ENCODE measurements at regions not wholly inside any gene's neighbourhood (a gene's known extent, or its start where the extent isn't known, plus 50 kb on each side); places are given as distances from the start of the nearest gene placed in this dataset.

- no peaks in the 10 kb centered on the region for H3K36me3 ChIP-seq
- H3K4me3 ChIP-seq: no peak overlapping the region
- no peaks in the 10 kb centered on the region for H3K9me3 ChIP-seq
- peaks cover 9 to 24% (median 11%) of the 10 kb centered on the region in 4 donors for H3K4me1 ChIP-seq
- H3K27me3 ChIP-seq: no peaks in the 10 kb centered on the region
- WGBS, 2 donors: 75 to 83% methylated on average over 1 to 5 of the region's 5 CpGs
- ATAC-seq (ENCODE audit: low FRiP score in 2 of 2) (no peak), DNase-seq (peak in 1 of 2 donors; percentile 29)
- TF ChIP-seq CTCF (IDR thresholded peaks at IDR 0.05) (no peak), EP300 (IDR thresholded peaks at IDR 0.05) (no peak), POLR2A (IDR thresholded peaks at IDR 0.05) (no peak), POLR2AphosphoS5 (IDR thresholded peaks at IDR 0.05) (no peak)
- no peak overlapping the region for H3K27ac ChIP-seq
Measured at GRCh38 chr1:173410794-173411236, 66.3 kb upstream of the PRDX6 start.

DNA sequence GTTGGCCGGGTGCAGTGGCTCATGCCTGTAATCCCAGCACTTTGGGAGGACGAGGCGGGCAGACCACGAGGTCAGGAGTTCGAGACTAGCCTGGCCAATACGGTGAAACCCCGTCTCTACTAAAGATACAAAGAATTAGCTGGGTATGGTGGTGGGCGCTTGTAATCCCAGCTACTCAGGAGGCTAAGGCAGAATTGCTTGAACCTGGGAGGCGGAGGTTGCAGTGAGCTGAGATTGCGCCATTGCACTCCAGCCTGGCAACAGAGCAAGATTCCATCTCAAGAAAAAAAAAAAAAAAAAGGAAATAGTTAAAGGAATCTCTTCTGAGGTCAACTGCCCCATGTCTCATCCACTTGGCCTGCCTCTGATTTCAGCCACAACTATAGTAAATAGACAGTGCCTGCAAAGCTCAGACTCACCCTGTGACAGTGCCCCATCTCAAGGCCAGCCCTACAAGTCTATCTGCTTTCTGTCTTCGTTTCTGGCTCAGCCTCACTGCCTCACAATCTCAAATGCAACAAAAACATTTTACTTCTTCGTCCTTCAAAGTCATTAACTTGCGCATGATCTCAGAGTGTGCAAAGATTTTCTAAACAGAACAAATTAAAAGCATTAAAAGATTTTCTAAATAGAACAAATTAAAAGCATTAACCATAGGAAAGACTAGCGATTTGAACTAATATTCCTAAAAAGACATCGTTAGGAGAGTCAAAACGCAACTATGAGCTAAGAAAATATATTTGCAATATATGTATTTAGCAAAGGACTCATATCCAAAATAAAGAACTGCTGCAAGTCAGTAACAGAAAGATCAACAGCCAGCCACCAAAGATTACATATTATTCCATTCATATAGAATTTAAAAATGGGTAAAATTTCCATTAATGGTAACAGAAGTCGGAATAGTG, 65.0 kb upstream of the PRDX6 start:
- WGBS, 2 donors: 82 to 86% methylated on average over 17 of the region's 17 CpGs
- Histone ChIP-seq H3K4me1 (peaks cover 4 to 12% (median 6%) of the 10 kb centered on the region in 4 donors), H3K36me3 (no peaks in the 10 kb centered on the region), H3K4me3 (no peak overlapping the region), H3K27me3 (no peaks in the 10 kb centered on the region), H3K9me3 (no peaks in the 10 kb centered on the region), H3K27ac (no peak overlapping the region)
- ATAC-seq (ENCODE audit: low FRiP score in 2 of 2) (peak; percentile 44 to 61), DNase-seq (peak in 1 of 2 donors; percentile 45)
- no peak for TF ChIP-seq CTCF (IDR thresholded peaks at IDR 0.05)
- no peak for TF ChIP-seq EP300 (IDR thresholded peaks at IDR 0.05)
- TF ChIP-seq POLR2A (IDR thresholded peaks at IDR 0.05): no peak
- TF ChIP-seq POLR2AphosphoS5 (IDR thresholded peaks at IDR 0.05): no peak

DNA sequence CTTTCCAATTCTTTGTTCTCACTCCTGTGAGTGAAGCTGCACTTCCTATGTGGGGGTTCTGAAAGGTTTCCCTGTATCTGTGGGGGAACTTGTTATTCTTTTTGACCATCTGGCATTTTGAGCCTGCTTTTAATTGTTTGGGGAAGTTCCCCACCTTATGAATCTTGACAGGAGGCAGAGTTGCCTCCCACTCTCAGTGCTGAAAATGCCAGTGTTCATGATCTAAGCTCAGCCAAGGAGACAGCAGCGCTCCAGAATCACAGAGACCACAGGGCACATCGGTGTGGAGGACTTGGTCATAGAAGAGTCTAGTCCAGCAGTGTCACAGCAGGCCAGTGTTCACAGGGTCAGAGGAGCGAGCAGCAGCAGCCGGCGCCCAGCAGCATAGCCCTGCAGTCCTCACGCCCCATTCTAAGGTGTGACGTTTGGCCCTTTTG, 63.8 kb upstream of the PRDX6 start:
- Histone ChIP-seq H3K9me3 (no peaks in the 10 kb centered on the region), H3K4me1 (peaks cover 4 to 11% (median 5%) of the 10 kb centered on the region in 4 donors), H3K27ac (no peak overlapping the region), H3K27me3 (no peaks in the 10 kb centered on the region), H3K4me3 (no peak overlapping the region), H3K36me3 (no peaks in the 10 kb centered on the region)
- DNase-seq: peak in 1 of 2 donors; percentile 46
- ATAC-seq (ENCODE audit: low FRiP score in 2 of 2): no peak
- no peak for TF ChIP-seq POLR2AphosphoS5 (IDR thresholded peaks at IDR 0.05)
- 78 to 86% methylated on average over 6 to 7 of the region's 7 CpGs for WGBS, 2 donors

GRCh38 chr1:173414136-173414535, 63.0 kb upstream of the PRDX6 start:
- H3K27ac ChIP-seq: no peak overlapping the region
- no peaks in the 10 kb centered on the region for H3K36me3 ChIP-seq
- DNase-seq: no peak
- TF ChIP-seq CTCF (IDR thresholded peaks at IDR 0.05): no peak
- no peak for TF ChIP-seq POLR2A (IDR thresholded peaks at IDR 0.05)
- TF ChIP-seq EP300 (IDR thresholded peaks at IDR 0.05): no peak
- TF ChIP-seq POLR2AphosphoS5 (IDR thresholded peaks at IDR 0.05): no peak
- H3K27me3 ChIP-seq: no peaks in the 10 kb centered on the region
- no peak for ATAC-seq (ENCODE audit: low FRiP score in 2 of 2)
- no peak overlapping the region for H3K4me3 ChIP-seq
- WGBS, 2 donors: 64 to 71% methylated on average over 3 of the region's 3 CpGs
- H3K4me1 ChIP-seq: peaks cover 3 to 10% (median 5%) of the 10 kb centered on the region in 4 donors
- no peaks in the 10 kb centered on the region for H3K9me3 ChIP-seq

DNA sequence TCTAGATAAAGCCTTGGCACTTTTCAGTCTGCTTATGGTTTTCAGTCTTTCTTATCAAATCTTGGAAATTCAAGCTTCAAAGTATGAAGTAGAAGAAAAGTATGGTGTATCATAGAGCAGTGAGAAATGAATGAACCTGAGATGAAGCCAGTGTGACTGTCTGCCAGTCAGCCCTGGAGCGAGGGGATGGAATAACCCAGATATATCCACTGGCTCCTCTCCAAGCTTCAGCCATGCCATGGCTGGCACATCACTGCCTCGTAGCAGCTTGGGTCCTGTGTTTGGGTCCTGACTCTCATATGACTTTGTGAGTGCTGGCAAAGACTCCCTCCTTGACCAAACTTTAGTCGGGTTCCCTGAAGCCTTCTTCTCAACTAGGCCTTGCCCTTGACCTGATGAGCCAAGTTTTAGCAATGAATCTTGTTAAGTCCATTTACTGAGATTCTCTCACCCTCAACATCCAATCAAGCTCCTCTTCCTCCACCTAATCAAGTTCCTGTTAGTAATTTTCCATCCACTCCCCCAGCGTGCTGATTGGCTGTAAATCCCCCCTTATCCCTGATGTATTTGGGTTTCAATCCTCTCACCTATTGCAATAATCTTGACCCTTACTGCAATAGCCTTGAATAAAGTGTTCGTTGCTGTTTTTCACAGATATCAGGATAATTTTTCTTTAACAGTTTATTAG, 62.5 kb upstream of the PRDX6 start:
- Histone ChIP-seq H3K4me1 (peaks cover 0 to 5% (median 3%) of the 10 kb centered on the region in 4 donors), H3K9me3 (no peaks in the 10 kb centered on the region), H3K36me3 (no peaks in the 10 kb centered on the region), H3K4me3 (no peak overlapping the region), H3K27me3 (no peaks in the 10 kb centered on the region), H3K27ac (no peak overlapping the region)
- no peak for DNase-seq
- ATAC-seq (ENCODE audit: low FRiP score in 2 of 2): no peak
- TF ChIP-seq POLR2AphosphoS5 (IDR thresholded peaks at IDR 0.05) (no peak), EP300 (IDR thresholded peaks at IDR 0.05) (no peak), POLR2A (IDR thresholded peaks at IDR 0.05) (no peak), CTCF (IDR thresholded peaks at IDR 0.05) (no peak)
- 90 to 92% methylated on average over 5 of the region's 5 CpGs for WGBS, 2 donors

All from upper lobe of left lung (tissue), 6 donors.